ENCODE measurements at regions not wholly inside any gene's neighbourhood (a gene's known extent, or its start where the extent isn't known, plus 50 kb on each side); places are given as distances from the start of the nearest gene placed in this dataset.

GRCh38 chr11:115629456-115630015, 125.3 kb upstream of the CADM1 start:
- no peak for TF ChIP-seq CTCF (conservative IDR thresholded peaks at IDR 0.05)
- Mint-ChIP-seq H3K36me3 (ENCODE audit: low read depth) (peaks cover 2% of the 10 kb centered on the region), H3K27ac (ENCODE audit: unreplicated experiment) (peak overlapping the region; percentile 97), H3K4me1 (peaks cover 57% of the 10 kb centered on the region), H3K4me3 (peak overlapping the region; percentile 36), H3K9me3 (peaks cover 7% of the 10 kb centered on the region), H3K27me3 (ENCODE audit: low read depth) (no peaks in the 10 kb centered on the region)
- no peak for DNase-seq (ENCODE audit: low read depth, low spot score)

- Mint-ChIP-seq H3K4me3 (no peak overlapping the region), H3K27ac (ENCODE audit: unreplicated experiment) (no peak overlapping the region), H3K36me3 (ENCODE audit: low read depth) (no peaks in the 10 kb centered on the region), H3K9me3 (peaks cover 4% of the 10 kb centered on the region), H3K4me1 (peaks cover 69% of the 10 kb centered on the region), H3K27me3 (ENCODE audit: low read depth) (no peaks in the 10 kb centered on the region)
- TF ChIP-seq CTCF (conservative IDR thresholded peaks at IDR 0.05), result no peak
- DNase-seq (ENCODE audit: low read depth, low spot score), result no peak
Observed at GRCh38 chr11:115627666-115628460, 123.6 kb upstream of the CADM1 start.

- H3K27me3 Mint-ChIP-seq (ENCODE audit: low read depth), result no peaks in the 10 kb centered on the region
- H3K36me3 Mint-ChIP-seq (ENCODE audit: low read depth), result no peaks in the 10 kb centered on the region
- TF ChIP-seq CTCF (conservative IDR thresholded peaks at IDR 0.05), result no peak
- peaks cover 2% of the 10 kb centered on the region for H3K9me3 Mint-ChIP-seq
- no peak overlapping the region for H3K4me3 Mint-ChIP-seq
- no peak for DNase-seq (ENCODE audit: low read depth, low spot score)
- peaks cover 75% of the 10 kb centered on the region for H3K4me1 Mint-ChIP-seq
- no peak overlapping the region for H3K27ac Mint-ChIP-seq (ENCODE audit: unreplicated experiment)
Observed at GRCh38 chr11:115627071-115627470, 122.9 kb upstream of the CADM1 start.

GRCh38 chr11:115626414-115626813, 122.2 kb upstream of the CADM1 start:
- Mint-ChIP-seq H3K9me3 (no peaks in the 10 kb centered on the region), H3K4me1 (peaks cover 72% of the 10 kb centered on the region), H3K4me3 (no peak overlapping the region), H3K27ac (ENCODE audit: unreplicated experiment) (peak overlapping the region; percentile 65), H3K27me3 (ENCODE audit: low read depth) (no peaks in the 10 kb centered on the region), H3K36me3 (ENCODE audit: low read depth) (no peaks in the 10 kb centered on the region)
- TF ChIP-seq CTCF (conservative IDR thresholded peaks at IDR 0.05), result no peak
- no peak for DNase-seq (ENCODE audit: low read depth, low spot score)

- peak overlapping the region; percentile 41 for H3K4me3 Mint-ChIP-seq
- peak overlapping the region; percentile 91 for H3K27ac Mint-ChIP-seq (ENCODE audit: unreplicated experiment)
- no peaks in the 10 kb centered on the region for H3K9me3 Mint-ChIP-seq
- no peaks in the 10 kb centered on the region for H3K36me3 Mint-ChIP-seq (ENCODE audit: low read depth)
- peaks cover 72% of the 10 kb centered on the region for H3K4me1 Mint-ChIP-seq
- no peaks in the 10 kb centered on the region for H3K27me3 Mint-ChIP-seq (ENCODE audit: low read depth)
- TF ChIP-seq CTCF (conservative IDR thresholded peaks at IDR 0.05), result no peak
- DNase-seq (ENCODE audit: low read depth, low spot score), result no peak
Observed at GRCh38 chr11:115625502-115625901, 121.3 kb upstream of the CADM1 start.
